HepG2 (cell line): ENCODE measurements at regions not wholly inside any gene's neighbourhood (a gene's known extent, or its start where the extent isn't known, plus 50 kb on each side); places are given as distances from the start of the nearest gene placed in this dataset.

ENCODE experiments used
- ATAC-seq: fragments of 200-7000 bp; cut with Tn5 transposase; 3 replicates; pipeline ENCODE4 v1.9.1; 2020; ENCODE audit warnings: mild to moderate bottlenecking, moderate library complexity
- BruUV-seq: library from RNA; stranded (reverse); fragments of 400-500 nt; replicated peaks from 2 replicates; lab custom pipeline; 2021; lab: Mats Ljungman, UMichigan
- CTCF ChIA-PET: fragments of 300-600 bp; formaldehyde crosslinking; extraction: SDS; loops from one replicate; lab custom pipeline; 2021; ENCODE audit warnings: low total read pairs, inconsistent platforms, low intra/inter-chr PET ratio; lab: Yijun Ruan, JAX
- POLR2A ChIA-PET: fragments of 350-600 bp; sonication (Branson Sonifier 250); formaldehyde crosslinking; loops from one replicate; lab custom pipeline; 2020; ENCODE audit warnings: antibody characterized with exemption, inconsistent platforms; lab: Yijun Ruan, JAX
- DNase-seq: peaks from one replicate; pipeline ENCODE4 v3.0.0-alpha.2; 2015; ENCODE audit warnings: low spot score
- FAIRE-seq: peaks from 3 replicates; lab custom pipeline; 2011; peaks lifted over from hg19 to GRCh38; lab: Jason Lieb, UNC
- H2AFZ ChIP-seq: one replicate; pipeline ENCODE4 v1.6.1; 2011; ENCODE audit warnings: low read length, inconsistent platforms
- H3K27ac ChIP-seq: fragments of 300-600 bp; 3 replicates; pipeline ENCODE4 v1.8.0; 2011; ENCODE audit warnings: mixed run types, mild to moderate bottlenecking, mixed read lengths, low read length, inconsistent platforms; ENCODE audit not compliant: insufficient read depth; ENCODE audit errors: extremely low read length
- H3K27me3 ChIP-seq, 2 experiments: fragments of 200-600 bp in 1 of 2; 2 replicates in 1 of 2; 3 replicates in 1 of 2; pipeline versions ENCODE4 v1.6.0 to v1.8.0; 2011; ENCODE audit warnings: low read length in 2 of 2, mild to moderate bottlenecking in 2 of 2, moderate library complexity in 2 of 2, inconsistent platforms in 1 of 2; ENCODE audit not compliant: insufficient read depth in 2 of 2, control insufficient read depth in 1 of 2
- H3K36me3 ChIP-seq, 2 experiments: fragments of 200-600 bp in 1 of 2; replicated peaks in 1 of 2; 2 replicates in 1 of 2; 3 replicates in 1 of 2; pipeline versions ENCODE4 v1.5.1 to v1.8.0; 2011; ENCODE audit warnings: low read length in 2 of 2, inconsistent platforms in 1 of 2; ENCODE audit not compliant: insufficient read depth in 2 of 2, control insufficient read depth in 1 of 2
- H3K4me1 ChIP-seq: 2 replicates; pipeline ENCODE4 v1.5.1; 2012; ENCODE audit warnings: low read length, inconsistent platforms; ENCODE audit not compliant: insufficient read depth
- H3K4me2 ChIP-seq: 2 replicates; pipeline ENCODE4 v1.6.0; 2011; ENCODE audit warnings: low read depth, low read length, inconsistent platforms
- H3K4me3 ChIP-seq, 3 experiments: fragments of 200-600 bp in 1 of 3; sonication (generic), shearing (Covaris generic) in 1 of 3; replicated peaks in 1 of 3; 2 replicates each; pipeline ENCODE4 v1.5.1; 2011 to 2016; ENCODE audit warnings: low read length in 3 of 3, inconsistent platforms in 2 of 3, low read depth in 2 of 3, mild to moderate bottlenecking in 2 of 3, control low read depth in 1 of 3, mixed read lengths in 1 of 3; ENCODE audit not compliant: insufficient read depth in 1 of 3
- H3K79me2 ChIP-seq: one replicate; pipeline ENCODE4 v1.6.1; 2011; ENCODE audit warnings: low read length, inconsistent platforms; ENCODE audit not compliant: insufficient read depth
- H3K9ac ChIP-seq: 2 replicates; pipeline ENCODE4 v1.6.0; 2011; ENCODE audit warnings: mild to moderate bottlenecking, low read depth, low read length, inconsistent platforms; ENCODE audit not compliant: insufficient read depth
- H3K9me3 ChIP-seq: 2 replicates; pipeline ENCODE4 v1.5.1; 2012; ENCODE audit warnings: mild to moderate bottlenecking, low read length
- H4K20me1 ChIP-seq: 2 replicates; pipeline ENCODE4 v1.6.0; 2011; ENCODE audit warnings: inconsistent platforms, mild to moderate bottlenecking, low read length, moderate library complexity; ENCODE audit not compliant: insufficient read depth
- BCLAF1 ChIP-seq: fragments of 450-650 bp; IDR thresholded peaks from 2 replicates; pipeline ENCODE4 v1.6.1; 2017; ENCODE audit warnings: mild to moderate bottlenecking
- CC2D1A ChIP-seq: sonication (generic); formaldehyde crosslinking; IDR thresholded peaks from 2 replicates; pipeline ENCODE4 v1.8.1; 2023; ENCODE audit warnings: mild to moderate bottlenecking, missing genetic modification reagents
- HDAC6 ChIP-seq: fragments of 200-600 bp; sonication (generic); IDR thresholded peaks from 2 replicates; pipeline ENCODE4 v1.7.0; 2017; ENCODE audit warnings: mild to moderate bottlenecking, antibody characterized with exemption, low read length, low read depth
- NCOA1 ChIP-seq: sonication (generic); formaldehyde crosslinking; IDR thresholded peaks from 2 replicates; pipeline ENCODE4 v1.9.0; 2021; ENCODE audit warnings: missing genetic modification reagents
- RFXAP ChIP-seq: sonication (generic); formaldehyde crosslinking; IDR thresholded peaks from 2 replicates; pipeline ENCODE4 v1.4.0; 2020; ENCODE audit warnings: missing genetic modification reagents, borderline replicate concordance
- SP4 ChIP-seq: sonication (generic); formaldehyde crosslinking; IDR thresholded peaks from 2 replicates; pipeline ENCODE4 v1.8.1; 2023; ENCODE audit warnings: mild to moderate bottlenecking, missing genetic modification reagents
- TEAD2 ChIP-seq: sonication (generic); formaldehyde crosslinking; IDR thresholded peaks from 2 replicates; pipeline ENCODE4 v1.9.0; 2021; ENCODE audit warnings: missing genetic modification reagents
- WGBS: methylation state at CpG from one replicate; pipeline ENCODE4 v1.1.6; 2017; ENCODE audit warnings: low lambda C conversion rate; 5-methylcytosine and 5-hydroxymethylcytosine counted together
- in situ Hi-C: cut with HindIII; loops from 2 replicates; pipeline ENCODE4 v1.10.0; 2017; ENCODE audit warnings: low pct_unique_long_range_greater_than_20kb; ENCODE audit not compliant: extremely low pct_ligation_motif_present
- intact Hi-C: fragments of 100-400 bp; cut with micrococcal nuclease; formaldehyde crosslinking; loops from one replicate; pipeline ENCODE4 v1.10.0; 2022; ENCODE audit not compliant: unreplicated experiment
- TF ChIP-seq, protein P1 (sequence below): sonication (generic); formaldehyde crosslinking; IDR thresholded peaks from 2 replicates; pipeline ENCODE4 v1.9.0; 2021; ENCODE audit warnings: missing genetic modification reagents, borderline replicate concordance
- TF ChIP-seq, protein P2 (sequence below): sonication (generic); formaldehyde crosslinking; IDR thresholded peaks from one replicate; pipeline ENCODE4 v1.5.1; 2020; ENCODE audit warnings: mild to moderate bottlenecking, missing genetic modification reagents; ENCODE audit errors: not compliant biosample characterization

DNA sequence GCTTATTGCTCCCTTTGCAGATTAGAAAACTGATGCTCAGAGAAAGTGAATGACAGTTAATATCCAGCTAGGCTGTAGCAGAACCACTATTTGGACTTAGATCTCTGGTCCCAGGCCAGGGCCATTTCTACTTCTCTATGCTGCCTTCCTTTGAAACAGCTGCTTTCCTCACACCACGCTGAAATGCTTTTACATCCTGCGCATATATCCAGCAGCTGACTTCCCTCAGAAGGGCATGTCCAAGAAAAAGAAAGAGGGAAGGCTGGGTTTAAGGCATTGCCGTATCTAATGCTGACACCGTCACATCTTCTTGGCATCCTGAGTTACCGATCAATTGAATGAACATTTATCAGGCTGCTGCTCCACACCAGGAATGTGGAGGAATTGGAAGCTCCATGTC is 122.4 kb downstream of the UBE2U start:
- no peak overlapping the region for H3K4me2 ChIP-seq
- no TSS peak for BruUV-seq
- H3K4me3 ChIP-seq = no peak overlapping the region
- no peak for ATAC-seq
- no peaks in the 10 kb centered on the region; a peak in 1 of 5 replicates for H3K27me3 ChIP-seq
- no peaks in the 10 kb centered on the region for H3K9me3 ChIP-seq
- ChIA-PET POLR2A (no interaction called here), CTCF (no interaction called here)
- intact Hi-C loops = no loop called here
- no peak overlapping the region for H3K9ac ChIP-seq
- no peaks in the 10 kb centered on the region for H4K20me1 ChIP-seq
- no peak overlapping the region for H3K27ac ChIP-seq
- no peak for FAIRE-seq
- in situ Hi-C loops = no loop called here
- no peaks in the 10 kb centered on the region for H3K4me1 ChIP-seq
- 85% methylated on average over 5 of the region's 5 CpGs for WGBS
- DNase-seq = no peak
- no peaks in the 10 kb centered on the region for H3K36me3 ChIP-seq
- H3K79me2 ChIP-seq = no peaks in the 10 kb centered on the region
- H2AFZ ChIP-seq = no peak overlapping the region
- TF ChIP-seq BCLAF1 (no peak), RFXAP (CRISPR knock-in tag) (no peak), SP4 (CRISPR knock-in tag) (no peak), NCOA1 (no peak), CC2D1A (no peak), TEAD2 (CRISPR knock-in tag) (no peak), HDAC6 (no peak)
- TF ChIP-seq, protein P1, sequence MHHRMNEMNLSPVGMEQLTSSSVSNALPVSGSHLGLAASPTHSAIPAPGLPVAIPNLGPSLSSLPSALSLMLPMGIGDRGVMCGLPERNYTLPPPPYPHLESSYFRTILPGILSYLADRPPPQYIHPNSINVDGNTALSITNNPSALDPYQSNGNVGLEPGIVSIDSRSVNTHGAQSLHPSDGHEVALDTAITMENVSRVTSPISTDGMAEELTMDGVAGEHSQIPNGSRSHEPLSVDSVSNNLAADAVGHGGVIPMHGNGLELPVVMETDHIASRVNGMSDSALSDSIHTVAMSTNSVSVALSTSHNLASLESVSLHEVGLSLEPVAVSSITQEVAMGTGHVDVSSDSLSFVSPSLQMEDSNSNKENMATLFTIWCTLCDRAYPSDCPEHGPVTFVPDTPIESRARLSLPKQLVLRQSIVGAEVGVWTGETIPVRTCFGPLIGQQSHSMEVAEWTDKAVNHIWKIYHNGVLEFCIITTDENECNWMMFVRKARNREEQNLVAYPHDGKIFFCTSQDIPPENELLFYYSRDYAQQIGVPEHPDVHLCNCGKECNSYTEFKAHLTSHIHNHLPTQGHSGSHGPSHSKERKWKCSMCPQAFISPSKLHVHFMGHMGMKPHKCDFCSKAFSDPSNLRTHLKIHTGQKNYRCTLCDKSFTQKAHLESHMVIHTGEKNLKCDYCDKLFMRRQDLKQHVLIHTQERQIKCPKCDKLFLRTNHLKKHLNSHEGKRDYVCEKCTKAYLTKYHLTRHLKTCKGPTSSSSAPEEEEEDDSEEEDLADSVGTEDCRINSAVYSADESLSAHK (CRISPR knock-in tag) = no peak
- TF ChIP-seq, protein P2, sequence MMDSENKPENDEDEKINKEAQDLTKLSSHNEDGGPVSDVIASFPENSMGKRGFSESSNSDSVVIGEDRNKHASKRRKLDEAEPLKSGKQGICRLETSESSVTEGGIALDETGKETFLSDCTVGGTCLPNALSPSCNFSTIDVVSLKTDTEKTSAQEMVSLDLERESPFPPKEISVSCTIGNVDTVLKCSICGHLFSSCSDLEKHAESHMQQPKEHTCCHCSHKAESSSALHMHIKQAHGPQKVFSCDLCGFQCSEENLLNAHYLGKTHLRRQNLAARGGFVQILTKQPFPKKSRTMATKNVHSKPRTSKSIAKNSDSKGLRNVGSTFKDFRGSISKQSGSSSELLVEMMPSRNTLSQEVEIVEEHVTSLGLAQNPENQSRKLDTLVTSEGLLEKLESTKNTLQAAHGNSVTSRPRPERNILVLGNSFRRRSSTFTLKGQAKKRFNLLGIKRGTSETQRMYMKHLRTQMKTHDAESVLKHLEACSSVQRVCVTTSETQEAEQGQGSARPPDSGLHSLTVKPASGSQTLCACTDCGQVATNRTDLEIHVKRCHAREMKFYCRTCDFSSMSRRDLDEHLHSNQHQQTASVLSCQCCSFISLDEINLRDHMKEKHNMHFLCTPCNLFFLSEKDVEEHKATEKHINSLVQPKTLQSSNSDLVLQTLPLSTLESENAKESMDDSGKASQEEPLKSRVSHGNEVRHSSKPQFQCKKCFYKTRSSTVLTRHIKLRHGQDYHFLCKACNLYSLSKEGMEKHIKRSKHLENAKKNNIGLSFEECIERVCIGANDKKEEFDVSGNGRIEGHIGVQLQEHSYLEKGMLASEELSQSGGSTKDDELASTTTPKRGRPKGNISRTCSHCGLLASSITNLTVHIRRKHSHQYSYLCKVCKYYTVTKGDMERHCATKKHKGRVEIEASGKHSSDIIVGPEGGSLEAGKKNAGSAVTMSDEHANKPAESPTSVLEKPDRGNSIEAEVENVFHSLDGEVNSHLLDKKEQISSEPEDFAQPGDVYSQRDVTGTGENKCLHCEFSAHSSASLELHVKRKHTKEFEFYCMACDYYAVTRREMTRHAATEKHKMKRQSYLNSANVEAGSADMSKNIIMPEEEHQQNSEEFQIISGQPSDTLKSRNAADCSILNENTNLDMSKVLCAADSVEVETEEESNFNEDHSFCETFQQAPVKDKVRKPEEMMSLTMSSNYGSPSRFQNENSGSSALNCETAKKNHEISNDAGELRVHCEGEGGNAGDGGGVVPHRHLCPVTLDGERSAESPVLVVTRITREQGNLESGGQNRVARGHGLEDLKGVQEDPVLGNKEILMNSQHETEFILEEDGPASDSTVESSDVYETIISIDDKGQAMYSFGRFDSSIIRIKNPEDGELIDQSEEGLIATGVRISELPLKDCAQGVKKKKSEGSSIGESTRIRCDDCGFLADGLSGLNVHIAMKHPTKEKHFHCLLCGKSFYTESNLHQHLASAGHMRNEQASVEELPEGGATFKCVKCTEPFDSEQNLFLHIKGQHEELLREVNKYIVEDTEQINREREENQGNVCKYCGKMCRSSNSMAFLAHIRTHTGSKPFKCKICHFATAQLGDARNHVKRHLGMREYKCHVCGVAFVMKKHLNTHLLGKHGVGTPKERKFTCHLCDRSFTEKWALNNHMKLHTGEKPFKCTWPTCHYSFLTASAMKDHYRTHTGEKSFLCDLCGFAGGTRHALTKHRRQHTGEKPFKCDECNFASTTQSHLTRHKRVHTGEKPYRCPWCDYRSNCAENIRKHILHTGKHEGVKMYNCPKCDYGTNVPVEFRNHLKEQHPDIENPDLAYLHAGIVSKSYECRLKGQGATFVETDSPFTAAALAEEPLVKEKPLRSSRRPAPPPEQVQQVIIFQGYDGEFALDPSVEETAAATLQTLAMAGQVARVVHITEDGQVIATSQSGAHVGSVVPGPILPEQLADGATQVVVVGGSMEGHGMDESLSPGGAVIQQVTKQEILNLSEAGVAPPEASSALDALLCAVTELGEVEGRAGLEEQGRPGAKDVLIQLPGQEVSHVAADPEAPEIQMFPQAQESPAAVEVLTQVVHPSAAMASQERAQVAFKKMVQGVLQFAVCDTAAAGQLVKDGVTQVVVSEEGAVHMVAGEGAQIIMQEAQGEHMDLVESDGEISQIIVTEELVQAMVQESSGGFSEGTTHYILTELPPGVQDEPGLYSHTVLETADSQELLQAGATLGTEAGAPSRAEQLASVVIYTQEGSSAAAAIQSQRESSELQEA (CRISPR knock-in tag) = no peak
